ENCODE measurements at regions not wholly inside any gene's neighbourhood (a gene's known extent, or its start where the extent isn't known, plus 50 kb on each side); places are given as distances from the start of the nearest gene placed in this dataset.
"Not testable (repeated sequence)": the region's sequence is repeated elsewhere in the genome, so short reads cannot be mapped to it uniquely, and the experiment has no call there.

- DNase-seq = no peak
Observed at GRCh38 chr15:69747193-69747592, 294.6 kb downstream of the RPLP1 start.

- no peak for DNase-seq
Observed at GRCh38 chr15:69748131-69748530, 295.5 kb downstream of the RPLP1 start.

DNA sequence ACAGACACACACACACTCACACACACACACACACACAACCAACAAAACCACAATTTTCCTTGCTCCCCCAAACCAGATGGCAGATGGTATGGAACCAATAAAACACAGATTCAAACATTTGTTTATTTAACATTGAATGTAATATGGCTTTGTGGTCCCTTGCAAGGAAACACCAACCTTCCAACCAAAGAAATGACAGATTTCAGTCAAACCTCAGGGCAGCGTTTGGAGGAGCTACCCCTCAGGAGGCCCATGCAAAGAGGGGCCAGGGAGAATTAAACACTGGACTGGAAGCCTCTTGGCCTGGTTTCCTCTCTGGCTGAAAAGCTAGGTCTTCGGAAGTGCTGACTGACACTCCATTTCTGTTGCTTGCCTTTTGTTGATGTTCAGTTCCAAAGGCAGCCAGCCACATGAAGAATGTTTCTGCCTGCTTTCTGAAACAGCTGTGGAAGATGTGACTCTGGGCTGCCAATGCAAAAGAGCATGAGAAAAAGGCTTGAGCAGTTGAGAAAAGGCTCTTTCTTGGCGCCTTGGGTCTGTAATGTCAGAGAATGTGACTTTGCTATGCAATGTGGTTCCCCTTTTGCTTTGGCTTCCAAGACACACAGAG, 296.1 kb downstream of the RPLP1 start:
- no peak for DNase-seq

DNA sequence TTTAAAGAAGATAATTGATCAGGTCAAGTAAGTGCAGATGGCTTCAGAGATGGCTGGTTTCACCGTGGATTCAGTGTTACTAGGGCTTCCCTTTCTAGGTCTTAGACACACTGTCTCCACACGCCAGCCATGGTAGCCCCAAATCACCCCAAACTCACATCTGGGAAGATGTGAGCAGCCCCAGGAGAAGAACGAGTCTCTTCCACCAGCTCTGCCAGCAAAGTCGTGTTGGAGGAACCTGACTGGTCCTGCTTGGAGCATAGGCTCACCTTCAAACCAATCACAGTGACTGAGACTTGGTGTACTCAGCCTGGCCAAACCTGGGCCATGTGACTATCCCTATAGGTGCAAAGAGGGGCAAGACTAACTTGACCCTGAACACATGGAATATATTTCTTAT, 296.7 kb downstream of the RPLP1 start:
- DNase-seq = no peak

GRCh38 chr15:69749797-69750196, 297.2 kb downstream of the RPLP1 start:
- no peak for DNase-seq

GRCh38 chr15:69750253-69750652, 297.6 kb downstream of the RPLP1 start:
- no peak for DNase-seq

- DNase-seq = no peak
Observed at GRCh38 chr15:69751147-69751546, 298.5 kb downstream of the RPLP1 start.

GRCh38 chr15:69751566-69751965, 298.9 kb downstream of the RPLP1 start:
- no peak for DNase-seq

DNA sequence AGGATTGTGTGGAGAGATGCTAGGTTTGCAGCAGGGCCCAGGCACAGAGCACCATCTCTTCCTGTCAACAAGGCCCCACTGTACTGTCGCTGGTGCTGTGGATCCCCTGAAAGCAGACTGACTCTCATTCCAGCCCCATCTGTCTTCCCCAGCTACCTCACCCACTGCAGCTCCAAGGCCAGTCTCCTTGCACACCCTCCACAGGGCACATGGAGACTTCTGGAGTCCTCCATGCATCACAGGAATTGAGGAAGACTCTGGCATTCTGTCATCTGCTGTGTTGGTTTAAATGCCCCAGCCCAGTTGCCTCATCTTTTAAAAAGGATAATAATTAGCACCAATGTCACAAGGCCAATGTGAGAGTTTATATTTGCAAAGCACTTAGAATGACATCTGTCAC, 301.2 kb downstream of the RPLP1 start:
- DNase-seq = no peak

GRCh38 chr15:69754313-69754712, 301.7 kb downstream of the RPLP1 start:
- DNase-seq = no peak

DNA sequence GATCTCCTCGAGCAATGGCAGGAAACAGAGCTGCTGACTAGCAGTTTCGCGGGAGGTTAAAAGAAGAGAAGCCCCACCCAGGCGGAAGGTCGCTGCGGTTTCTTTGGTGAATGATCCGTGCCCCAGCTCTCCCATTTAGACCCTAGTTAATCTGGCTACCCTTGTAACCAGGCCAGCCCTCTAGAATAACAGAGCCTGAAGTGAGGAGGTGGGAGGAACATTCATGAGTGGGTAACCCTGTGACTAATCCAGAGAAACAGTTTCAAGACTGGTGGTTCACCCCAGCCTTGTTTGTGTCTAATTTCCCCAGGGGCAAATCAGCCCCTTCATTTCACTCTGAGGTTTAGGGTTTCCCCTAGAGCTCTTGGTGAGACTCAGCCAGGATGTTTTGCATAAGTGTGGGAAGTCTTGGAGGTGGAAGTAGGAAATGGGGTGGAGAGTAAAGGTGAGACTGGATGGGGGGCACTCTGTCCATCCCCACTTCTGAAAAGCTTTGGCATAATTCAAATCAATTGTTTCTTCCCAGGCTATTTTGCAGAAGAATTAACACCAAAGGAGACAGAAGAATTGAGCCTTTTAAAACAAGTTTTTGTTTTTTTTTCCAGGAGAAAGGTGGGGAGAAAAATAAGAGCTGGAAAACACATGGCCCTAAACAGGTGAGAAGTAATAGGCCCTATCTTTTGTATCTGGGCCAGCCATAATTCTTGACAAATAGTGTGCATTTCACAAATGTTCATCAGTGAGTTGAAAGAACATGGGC, 303.1 kb downstream of the RPLP1 start:
- DNase-seq = no peak

- no peak for DNase-seq
Observed at GRCh38 chr15:69756440-69756839, 303.8 kb downstream of the RPLP1 start.

- DNase-seq = no peak
Observed at GRCh38 chr15:69757186-69757585, 304.6 kb downstream of the RPLP1 start.

DNA sequence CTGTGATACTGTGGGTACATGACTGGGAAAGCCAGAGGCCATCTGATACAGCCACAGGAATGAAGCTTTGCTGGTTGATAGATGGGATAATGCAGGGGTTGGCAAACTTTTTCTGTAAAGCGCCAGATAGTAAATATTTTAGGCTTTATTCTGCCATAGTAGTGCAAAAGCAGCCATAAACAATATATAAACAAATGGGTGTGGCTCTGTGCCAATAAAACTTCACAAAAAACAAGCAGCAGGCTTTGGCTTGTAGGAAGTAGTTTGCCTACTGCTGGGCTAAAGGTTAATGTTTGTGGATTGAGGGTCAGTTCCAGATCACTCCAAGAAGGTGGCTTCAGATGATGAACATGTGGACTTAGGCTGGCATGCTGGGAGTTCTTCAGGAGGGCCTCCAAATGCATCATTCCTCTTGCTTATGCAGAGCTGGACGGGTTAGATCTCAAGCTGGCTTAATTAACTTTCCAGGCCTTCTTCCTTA, 305.7 kb downstream of the RPLP1 start:
- DNase-seq = no peak

- DNase-seq = no peak
Observed at GRCh38 chr15:69758810-69759790, 306.5 kb downstream of the RPLP1 start.

GRCh38 chr15:69760258-69760845, 307.7 kb downstream of the RPLP1 start:
- no peak for DNase-seq

DNA sequence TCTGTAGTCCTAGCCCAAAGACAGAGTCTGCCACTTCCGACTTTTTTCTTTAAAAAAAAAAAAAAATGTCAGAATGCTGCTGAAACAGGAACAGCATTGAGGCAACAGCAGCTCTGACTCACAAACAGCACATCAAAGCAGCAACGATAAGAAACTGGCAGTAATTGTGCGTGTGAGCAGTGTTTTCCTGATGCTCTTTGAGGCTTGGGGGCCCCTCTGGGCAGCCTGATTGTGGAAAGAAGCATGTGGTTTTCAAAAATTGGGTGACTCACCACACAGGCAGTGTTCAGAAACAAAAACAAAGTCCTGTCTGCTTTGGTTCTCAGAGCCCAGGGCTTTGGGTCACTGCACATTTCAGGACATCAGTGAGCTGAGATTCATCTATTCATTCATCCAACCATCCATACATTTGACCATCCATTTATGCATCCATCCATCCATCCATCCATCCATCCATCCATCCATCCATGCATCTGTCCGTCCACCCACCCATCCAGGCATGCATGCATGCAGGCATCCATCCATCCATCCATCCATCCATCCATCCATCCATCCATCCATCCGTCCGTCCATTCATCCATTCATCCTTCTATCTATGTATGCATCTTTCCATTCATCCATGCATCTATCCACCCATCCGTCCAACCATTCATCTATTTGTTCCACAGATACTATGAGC, 308.4 kb downstream of the RPLP1 start:
- no peak for DNase-seq

- DNase-seq = no peak
Observed at GRCh38 chr15:69762373-69763148, 309.9 kb downstream of the RPLP1 start.

DNA sequence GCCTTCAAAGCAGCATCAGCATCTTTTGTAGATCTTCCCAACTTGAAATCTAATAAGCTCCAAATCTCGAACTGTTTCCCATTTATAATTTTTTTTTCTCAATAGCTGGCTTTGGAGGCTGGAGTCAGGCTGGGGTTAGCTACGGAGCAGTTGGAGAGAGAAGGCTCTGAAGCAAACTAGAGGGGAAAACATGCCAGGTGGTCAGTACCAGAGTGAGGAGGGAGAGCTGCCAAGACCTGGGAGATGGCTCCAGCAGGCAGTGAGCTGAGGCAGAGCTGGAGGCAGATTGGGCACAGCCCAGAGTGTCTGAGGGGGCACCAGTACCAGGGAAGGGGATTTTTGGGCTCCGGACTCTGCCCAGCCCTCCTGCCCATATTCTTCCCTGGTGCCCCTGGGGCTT, 311.2 kb downstream of the RPLP1 start:
- DNase-seq = no peak

- no peak for DNase-seq
Observed at GRCh38 chr15:69766156-69766555, 313.5 kb downstream of the RPLP1 start.

GRCh38 chr15:69767191-69767590, 314.6 kb downstream of the RPLP1 start:
- no peak for DNase-seq

- DNase-seq = not testable (repeated sequence)
Observed at GRCh38 chr15:69769336-69769735, 316.7 kb downstream of the RPLP1 start.
